GM21737 (cell line): ENCODE measurements at regions not wholly inside any gene's neighbourhood (a gene's known extent, or its start where the extent isn't known, plus 50 kb on each side); places are given as distances from the start of the nearest gene placed in this dataset.
"Not testable (repeated sequence)": the region's sequence is repeated elsewhere in the genome, so short reads cannot be mapped to it uniquely, and the experiment has no call there.

Source experiments
- ATAC-seq: cut with Tn5 transposase; IDR thresholded peaks from one replicate; pipeline ENCODE4 v1.9.1; 2021; ENCODE audit warnings: mild to moderate bottlenecking, moderate library complexity; ENCODE audit not compliant: unreplicated experiment

DNA sequence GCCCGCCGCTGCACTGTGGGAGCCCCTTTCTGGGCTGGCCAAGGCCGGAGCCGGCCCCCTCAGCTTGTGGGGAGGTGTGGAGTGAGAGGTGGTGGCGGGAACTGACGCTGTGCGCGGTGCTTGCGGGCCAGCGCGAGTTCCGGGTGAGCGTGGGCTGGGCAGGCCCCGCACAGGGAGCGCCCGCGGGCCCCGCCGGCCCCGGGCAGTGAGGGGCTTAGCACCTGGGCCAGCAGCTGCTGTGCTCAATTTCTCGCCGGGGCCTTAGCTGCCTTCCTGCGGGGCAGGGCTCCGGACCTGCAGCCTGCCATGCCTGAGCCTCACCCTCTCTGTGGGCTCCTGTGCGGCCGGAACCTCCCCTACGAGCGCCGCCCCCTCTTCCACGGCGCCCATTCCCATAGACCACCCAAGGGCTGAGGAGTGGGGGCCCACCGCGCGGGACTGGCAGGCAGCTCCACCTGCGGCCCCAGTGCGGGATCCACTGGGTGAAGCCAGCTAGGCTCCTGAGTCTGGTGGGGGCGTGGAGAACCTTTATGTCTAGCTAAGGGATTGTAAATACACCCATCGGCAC is 1062.6 kb downstream of the TDRD15 start:
- ATAC-seq = not testable (repeated sequence)

DNA sequence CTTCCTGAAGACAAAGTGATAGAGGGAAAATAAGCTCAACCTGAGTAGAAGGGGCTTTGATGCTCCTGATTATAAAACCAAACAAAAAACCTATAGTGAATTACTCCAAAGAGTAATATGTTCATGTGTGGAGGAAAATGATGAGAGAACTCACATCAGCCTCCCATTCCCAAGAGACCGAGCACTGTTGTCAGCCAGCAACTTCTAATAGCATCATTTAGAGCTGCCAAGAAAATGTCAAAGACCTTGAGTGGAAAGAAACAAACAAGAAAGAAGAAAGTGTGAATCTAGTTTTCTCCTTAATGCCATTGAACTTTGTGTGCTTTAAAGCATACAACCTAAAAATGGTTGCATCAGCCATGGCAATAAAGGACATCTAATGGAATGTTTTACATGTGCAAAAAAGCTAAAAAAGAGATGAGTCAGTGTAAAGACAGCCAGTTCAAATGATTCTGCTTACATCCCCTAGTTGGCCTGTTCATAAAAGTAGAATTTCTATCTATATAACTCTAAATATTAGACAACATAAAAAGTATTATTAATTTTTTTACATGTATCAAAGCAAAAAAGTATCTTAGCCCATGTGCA is 1066.2 kb downstream of the TDRD15 start:
- ATAC-seq = no peak

DNA sequence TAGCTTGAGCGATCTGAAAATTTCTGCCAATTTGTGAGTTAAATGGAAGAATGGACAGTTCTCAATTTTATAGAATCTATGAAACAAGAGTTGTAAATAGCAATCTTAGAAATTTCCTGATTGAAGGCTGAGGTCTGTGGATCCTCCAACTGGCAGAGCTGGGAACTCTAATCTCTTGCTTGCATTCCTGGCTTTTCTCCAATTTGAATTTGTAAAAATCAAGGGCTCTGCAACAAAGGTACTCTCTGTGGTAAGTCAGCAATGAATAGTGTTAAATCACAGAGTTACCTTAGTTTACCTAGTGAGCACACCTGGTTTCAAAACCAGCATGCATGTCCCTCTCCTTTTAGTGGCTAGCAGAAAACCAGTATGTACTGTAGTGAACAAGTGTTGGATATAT is 1070.5 kb downstream of the TDRD15 start:
- ATAC-seq = no peak

DNA sequence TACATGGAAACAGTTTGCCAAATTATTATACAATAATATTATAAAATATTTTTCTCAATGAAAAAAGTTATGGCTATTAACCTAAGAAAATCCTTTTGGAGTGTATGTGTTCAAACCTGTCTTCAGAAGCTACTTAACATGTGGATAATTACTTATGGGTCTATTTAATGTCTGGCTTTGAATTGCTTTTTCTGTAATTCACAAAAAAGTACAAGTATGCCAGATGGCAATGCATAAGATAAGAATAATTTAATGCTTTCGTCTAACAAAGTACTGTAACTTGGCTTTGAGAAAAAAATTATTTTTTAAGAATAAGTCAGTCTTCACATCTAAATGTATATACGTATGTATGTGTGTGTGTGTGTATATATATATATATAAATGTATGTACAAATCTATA is 1073.0 kb downstream of the TDRD15 start:
- ATAC-seq = no peak

DNA sequence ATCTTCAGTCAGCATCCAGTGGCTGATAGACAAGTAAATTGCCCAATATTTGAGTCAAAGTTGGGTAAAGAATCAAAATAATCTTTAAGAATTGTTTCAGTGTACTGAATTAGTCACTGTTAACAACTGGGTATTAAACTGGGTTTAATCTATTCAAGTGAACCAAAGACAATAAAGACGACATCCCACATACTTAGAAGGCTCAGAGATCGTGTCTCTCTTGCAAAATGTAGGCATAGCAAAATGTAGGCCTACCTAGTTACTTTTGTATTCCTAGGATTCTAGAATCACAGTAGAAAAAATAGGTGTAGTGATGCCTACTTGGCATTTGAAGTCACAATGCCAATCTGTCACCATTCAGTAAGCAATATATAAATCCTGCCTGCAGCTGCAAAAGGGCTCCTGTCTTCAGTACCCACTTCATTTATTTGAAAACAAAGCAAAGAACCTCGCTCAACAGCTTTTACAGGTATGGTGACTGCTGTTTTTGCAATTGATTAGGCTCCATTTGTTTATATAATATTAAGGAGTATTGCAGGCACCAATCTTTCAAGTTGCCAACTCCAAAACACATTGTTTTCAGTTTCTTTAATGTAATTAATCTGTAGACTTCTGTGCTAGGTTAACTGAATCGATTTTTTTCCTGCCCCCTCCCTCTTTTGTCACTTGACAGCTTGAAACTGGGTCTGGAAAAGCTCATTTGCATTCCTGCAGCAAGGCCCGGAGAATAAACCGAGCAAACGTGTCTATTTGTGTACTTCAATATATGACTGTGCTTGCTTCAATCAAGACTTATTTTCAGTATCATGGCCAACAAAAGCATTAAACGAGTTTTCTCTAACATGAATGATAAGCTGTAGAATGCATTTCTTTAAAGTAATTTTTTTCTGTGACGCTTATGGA is 1074.9 kb downstream of the TDRD15 start:
- ATAC-seq = no peak

DNA sequence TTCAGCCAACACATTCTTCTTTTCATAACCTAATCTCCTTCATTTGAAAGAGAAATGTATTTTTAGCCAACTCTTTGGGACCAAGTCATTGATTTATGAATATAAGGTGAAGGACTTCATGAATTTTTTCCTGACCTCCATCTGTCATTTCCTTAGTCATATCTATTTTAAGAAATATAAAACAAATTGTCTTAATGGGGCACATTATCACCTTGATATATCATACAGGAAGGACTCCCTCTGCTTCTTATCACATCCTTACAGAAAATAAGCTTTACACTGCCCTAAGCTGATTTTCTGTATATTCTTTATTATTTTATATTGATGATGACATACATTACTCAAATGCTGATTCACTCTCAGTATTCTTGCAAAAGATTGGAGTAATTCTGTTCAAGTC is 1076.2 kb downstream of the TDRD15 start:
- no peak for ATAC-seq

DNA sequence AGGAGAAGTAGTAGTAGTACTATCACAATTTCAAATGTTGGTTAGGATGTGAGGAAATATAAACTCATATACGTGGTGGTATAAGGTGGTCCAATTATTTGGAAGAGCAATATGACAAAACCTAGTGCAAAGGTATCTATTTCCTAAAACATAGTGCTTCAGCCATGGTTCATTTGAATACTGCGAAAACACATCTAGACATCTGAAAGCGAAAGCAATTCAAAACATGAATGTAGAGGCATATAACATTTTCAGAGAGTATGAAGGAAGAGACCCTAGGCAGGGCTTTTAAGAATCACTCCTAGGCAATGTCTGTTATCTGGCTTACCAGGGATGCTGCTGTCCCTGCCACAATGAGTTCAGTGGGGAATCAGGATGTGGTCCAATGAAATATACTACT is 1085.8 kb downstream of the TDRD15 start:
- no peak for ATAC-seq

DNA sequence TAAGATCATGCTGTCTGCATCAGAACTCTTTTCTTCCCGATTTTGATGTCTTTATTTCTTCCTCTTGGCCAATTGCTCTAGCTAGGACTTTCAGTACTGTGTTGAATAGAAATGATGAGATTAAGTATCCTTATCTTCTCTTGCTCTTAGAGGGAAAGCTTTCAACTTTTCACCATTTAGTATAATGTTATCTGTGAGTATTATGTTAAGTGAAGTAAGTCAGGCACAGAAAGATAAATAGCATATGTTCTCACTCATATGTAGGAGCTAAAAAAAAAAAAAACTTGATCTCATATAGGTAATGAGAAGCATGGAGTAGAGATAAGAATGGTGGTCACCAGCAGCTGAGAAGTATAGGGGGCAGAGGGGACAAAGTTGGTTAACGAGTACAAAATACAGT is 1089.5 kb downstream of the TDRD15 start:
- no peak for ATAC-seq

DNA sequence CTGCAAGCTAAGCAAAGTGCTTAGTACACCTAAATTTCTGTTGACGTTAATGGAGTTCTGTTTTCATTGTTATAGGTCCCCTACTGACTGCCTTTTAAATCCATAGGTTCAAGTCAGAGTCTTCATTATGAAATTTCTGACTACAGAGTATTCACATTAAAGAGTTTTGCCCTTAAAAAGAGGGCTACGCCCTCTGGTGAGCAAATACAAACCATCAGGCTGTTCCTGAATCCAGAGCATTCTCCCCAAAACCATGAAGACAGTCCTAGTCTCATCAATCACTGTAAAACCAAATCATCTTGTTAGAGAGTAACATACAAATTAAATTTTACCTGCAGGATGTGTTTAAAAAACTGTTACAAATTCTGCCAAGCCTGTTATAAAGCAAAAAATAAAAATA is 1091.7 kb downstream of the TDRD15 start:
- ATAC-seq = no peak

DNA sequence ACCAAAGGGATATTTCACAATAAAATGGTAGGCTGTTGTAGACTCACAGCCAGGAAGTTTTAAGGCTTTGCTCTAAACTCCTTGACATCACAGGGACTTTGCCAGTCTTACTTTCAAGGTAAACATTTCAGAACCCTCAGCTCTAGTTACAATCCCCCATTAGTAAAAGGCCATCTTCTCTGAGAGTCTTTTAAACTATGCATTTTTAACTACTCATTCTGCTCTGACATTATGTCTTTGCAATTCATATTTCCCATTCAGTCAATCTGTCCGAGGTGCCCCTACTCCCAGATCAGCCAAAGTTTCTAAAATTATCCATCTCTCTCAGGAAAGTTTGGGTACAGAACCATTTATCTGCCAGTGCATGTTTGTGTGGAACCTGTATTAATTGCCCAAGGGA is 1094.1 kb downstream of the TDRD15 start:
- no peak for ATAC-seq

DNA sequence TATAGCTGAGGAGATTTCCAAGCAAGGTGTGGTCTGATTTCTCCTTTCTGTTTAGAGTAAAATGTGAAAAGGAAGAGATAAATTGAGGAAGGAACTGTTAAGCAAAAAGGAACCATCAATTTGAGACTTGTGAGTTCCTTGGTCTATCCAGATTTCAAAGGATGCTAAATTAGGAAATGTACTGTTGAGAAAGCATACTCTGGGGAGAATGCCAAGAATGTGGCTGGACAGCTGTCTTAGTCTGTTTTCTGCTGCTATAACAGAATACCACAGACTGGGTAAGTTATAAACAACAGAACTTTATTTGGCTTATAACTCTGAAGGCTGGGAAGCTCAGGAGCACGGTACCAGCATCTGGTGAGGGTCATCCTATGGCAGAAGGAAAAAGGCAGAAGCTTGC is 1097.2 kb downstream of the TDRD15 start:
- ATAC-seq = no peak

DNA sequence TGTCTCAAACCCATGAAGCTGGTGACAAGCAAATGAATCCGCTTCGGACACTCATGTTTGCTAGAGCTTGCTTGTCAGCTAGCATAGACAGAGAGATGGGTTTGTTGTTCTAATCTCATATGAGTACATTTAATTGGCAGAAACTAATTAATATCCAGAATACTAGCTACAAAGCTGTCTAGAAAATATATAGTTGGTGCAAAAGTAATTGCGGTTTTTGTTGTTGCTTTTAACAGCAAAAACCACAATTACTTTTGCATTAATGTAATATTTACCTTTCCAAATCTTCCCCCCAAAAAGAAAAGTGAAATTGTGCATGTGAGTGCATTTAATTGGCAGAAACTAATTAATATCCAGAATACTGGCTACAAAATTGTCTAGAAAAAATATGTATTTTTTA is 1115.2 kb downstream of the TDRD15 start:
- no peak for ATAC-seq

DNA sequence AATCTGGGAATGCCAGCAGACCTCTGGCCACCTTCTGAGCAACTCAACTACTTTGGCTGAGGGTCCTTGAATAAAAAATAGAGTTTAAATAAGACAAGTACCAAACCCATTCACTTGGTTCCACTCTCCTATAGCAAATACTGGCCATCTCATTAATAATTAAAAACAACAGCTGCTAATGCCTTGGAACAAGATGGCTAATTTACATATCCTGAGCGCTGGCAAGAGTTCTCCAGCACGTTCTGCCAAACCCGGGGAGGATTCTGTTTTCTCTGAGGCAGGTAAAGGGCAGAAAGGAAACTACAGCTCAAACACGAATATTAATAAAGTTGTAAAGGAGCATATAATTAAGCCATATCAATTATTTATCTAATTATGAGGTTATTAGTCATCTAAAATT is 1123.7 kb downstream of the TDRD15 start:
- ATAC-seq = no peak

DNA sequence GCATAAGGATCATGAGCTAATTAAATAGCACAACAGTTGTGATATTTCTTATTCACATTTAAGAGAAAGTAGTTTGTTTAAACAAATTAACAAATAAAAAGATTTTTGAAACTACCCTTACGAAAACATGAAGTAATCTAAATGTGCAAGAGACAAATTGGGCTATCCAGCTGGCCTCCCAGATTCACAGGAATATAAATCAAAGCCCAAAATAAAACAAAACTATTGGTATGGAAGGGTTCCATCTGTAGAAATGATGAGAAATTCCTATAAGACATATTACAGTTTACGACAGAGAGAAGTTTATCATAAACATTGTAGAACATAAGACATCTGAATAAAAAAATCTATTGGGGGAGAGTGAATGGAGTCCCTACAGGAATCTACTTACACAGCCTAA is 1125.1 kb downstream of the TDRD15 start:
- no peak for ATAC-seq

DNA sequence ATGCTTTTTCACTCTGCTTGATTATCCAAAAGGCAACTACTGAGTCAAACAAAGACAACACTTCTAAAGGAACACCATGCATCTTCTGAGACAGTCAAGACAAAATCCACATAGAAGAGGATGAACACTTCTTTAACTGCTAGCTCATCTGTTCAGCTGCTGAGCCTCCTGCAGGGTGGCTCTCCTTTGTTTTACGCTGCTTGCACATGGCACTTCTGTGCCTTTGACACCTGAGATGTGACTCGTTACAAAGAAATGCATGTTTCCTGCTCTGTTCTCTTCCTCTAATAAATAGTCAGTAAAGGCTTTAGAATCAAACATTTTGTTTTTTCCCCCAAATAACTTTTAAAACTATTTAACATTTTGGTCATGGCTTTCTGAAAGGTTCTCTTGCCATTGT is 1129.4 kb downstream of the TDRD15 start:
- no peak for ATAC-seq

DNA sequence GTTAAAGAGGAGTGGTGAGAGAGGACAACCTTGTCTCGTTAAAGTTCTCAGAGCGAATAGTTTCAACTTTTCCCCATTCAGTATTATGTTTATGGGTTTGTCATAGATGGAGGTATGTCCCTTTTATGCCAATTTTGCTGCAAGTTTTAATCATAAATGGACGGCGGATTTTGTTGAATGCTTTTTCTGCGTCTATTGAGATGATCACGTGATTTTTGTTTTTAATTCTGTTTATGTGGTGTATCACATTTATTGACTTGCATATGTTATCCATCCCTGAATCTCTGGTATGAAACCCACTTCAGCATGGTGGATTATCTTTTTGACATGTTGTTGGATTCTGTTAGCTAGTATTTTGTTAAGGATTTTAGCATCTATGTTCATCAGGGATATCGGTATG is 1123.8 kb upstream of the KLHL29 start:
- ATAC-seq = no peak

DNA sequence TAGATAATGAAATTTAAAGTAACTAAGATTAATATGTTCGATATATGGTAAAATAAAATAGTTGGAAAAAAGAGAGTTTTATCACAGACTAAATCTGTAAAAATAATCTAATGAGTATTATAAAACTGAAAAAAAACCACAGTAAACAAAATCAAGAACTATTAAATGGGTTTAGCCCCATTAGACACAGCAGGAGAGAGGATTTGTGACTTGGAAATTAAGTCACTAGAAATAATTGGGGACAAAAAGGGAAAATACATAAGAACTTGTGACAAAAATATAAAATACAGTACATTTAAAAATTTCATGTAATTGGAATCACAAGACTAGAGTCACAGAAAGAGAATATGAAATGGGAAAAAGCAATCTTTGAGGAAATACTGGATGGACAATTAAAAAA is 1114.6 kb upstream of the KLHL29 start:
- ATAC-seq = no peak

DNA sequence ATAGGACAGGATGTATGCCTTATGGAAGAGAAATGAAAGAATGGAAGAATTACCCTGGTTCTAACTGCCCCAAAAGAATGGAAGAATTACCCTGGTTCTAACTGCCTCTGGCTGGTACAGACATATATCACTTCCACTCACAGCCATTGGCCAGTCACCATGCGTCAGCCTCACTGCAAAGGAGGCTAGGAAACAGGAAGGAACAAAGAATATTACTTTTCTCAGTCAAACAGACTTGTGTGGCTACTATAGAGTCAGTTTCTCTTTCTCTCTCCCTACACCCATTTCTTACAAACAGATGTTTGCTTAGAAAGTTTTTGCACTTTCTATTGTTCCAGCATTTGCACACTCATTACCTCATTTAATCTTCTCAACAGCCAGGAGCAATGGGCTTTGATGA is 1111.1 kb upstream of the KLHL29 start:
- no peak for ATAC-seq

DNA sequence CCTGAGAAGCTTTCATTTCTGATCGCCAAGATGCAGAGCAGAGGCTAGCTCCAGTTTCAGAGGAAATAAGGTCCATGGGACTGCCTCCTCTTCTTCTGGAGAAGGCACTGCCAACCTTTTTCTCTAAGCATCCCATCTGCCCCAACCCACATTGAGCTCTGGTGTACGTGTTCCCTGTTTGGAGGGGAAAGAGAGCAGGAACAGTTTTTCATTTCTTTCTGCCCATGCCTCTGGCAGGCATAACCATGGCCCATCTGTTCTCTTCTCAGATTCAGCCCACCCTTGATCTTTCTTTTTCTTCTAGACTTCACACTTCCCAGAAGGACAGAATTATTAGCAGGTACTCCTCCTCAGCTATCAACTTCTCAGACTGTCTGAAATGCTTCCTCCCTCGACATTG is 1110.3 kb upstream of the KLHL29 start:
- ATAC-seq = no peak

DNA sequence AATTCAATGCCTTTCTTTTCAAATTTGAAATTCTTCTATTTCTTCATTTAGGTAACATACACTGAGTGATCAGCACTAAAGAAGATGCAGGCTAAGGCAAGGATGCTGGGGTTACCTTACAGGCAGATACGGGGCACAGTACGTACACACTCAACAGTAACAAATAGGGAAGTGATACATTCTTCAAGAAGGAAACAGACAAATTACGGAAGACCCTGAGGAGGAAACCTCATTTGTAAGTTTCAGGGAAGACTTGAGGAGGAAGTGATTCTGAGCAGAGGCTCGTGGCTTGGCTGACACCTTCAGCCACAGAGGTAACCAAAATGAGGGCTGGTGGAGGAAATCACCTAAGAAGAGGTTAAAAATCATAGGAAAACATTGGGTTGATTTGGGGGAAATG is 1108.3 kb upstream of the KLHL29 start:
- no peak for ATAC-seq

DNA sequence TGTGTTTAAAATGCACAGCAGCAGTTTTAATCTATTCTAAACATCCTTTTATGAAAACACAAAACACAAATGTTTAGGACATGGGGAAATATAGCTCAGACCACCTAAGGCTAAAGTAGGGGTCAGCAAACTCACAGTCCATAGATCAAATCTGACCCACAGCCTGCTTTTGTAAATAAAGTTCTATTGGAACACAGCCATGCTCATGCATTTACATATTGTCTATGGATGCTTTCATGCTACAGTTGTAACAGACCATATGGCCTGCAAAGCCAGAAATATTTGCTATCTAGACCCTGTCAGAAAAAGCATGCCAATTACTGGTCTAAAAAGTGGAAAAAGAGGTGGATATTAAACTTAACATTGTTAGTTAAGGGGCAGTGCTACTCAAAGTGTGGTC is 1105.4 kb upstream of the KLHL29 start:
- no peak for ATAC-seq

DNA sequence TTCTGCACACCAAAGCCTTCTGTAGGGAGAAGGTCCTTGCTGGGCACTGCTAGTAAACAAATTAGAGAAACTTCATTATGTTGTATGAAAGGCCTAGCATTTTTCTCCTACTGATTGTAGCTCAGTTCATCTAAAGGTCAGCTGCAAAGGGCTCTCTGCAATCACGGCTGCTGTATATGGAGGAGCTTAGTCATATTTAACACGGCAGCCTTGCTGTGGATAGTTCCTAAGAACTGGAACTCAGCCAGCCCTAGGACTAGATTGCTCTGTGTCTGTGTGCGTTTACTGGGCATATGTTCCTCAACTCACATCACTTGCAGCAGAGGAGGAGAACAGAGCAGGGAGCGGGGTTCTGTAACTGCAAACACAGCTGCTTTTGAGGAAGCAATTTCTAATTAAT is 1103.9 kb upstream of the KLHL29 start:
- no peak for ATAC-seq
